ENCODE measurements at regions not wholly inside any gene's neighbourhood (a gene's known extent, or its start where the extent isn't known, plus 50 kb on each side); places are given as distances from the start of the nearest gene placed in this dataset.

DNA sequence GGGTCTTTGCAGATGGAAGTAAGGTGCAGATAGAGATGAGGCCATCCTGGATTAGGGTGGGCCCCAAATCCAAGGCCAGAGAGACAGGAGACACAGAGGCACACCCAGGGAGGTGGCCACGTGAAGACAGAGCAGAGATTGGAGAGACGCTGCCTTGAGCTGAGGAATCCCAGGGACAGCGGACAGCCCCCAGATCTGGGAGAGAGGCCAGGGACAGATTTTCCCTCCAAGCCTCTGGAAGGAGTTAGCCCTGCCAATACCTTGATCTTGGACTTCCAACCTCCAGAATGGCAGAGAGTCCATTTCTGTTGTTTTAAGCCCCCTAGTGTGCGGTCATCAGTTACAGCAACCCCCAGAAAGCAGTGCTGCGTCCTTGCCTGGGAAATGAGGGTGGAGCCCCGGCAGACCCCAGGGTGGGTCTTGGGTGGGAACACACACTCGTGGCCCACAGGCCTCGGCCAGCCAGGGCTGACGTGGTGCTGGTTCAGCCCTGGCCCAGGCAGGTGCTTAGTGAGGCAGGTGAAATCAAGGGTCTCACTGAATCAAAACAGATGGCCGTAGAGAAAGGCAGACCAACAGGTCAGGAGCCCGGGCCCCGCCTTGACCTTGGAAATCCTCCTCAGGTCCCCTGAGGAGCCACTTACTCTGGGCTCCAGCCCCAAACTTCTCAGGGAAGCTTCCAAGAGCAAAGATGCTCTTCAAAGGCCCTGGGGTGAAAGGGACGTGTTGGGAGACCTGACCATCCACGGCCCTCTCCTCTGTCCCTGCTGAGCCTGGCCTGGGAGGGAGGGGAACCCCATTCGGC lies 169.3 kb downstream of the RBFOX3 start:
- DNase-seq = no peak

DNA sequence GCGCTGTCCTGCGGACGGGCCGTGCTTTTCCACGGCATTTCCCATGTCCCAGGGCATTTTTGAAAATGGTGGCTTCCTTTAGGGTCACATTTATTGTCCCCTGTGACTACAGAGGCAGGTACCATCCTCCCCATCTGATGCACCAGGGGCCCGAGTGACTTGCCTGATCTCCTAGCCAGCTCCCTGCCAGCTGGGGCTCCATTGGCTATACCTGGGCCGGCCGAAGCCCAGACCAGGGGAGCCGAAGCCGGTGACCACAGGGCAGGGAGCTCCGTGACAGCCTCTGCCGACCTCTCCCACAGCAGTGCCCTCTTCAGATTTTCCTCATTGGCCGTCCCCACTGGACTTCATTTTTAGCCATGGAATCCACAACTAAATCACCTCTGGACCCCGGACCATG lies 170.6 kb downstream of the RBFOX3 start:
- no peak for DNase-seq

DNA sequence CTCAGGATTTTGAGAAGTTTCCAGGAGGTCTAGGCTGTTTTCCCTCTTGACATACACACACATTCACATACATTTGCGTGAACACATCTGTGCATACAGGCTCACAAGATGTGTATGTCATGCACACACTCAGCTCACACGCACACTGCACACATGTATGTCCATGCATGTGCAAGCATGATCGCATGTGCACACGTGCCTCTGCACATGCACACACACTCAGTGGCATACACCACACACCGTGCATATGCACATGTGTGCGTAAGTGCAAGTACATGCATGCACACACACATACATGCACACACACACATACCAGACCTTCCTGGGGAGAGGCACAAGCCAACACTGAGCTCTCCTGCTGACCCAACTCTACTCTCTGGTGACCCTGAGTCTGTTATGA lies 171.4 kb downstream of the RBFOX3 start:
- DNase-seq = no peak

DNA sequence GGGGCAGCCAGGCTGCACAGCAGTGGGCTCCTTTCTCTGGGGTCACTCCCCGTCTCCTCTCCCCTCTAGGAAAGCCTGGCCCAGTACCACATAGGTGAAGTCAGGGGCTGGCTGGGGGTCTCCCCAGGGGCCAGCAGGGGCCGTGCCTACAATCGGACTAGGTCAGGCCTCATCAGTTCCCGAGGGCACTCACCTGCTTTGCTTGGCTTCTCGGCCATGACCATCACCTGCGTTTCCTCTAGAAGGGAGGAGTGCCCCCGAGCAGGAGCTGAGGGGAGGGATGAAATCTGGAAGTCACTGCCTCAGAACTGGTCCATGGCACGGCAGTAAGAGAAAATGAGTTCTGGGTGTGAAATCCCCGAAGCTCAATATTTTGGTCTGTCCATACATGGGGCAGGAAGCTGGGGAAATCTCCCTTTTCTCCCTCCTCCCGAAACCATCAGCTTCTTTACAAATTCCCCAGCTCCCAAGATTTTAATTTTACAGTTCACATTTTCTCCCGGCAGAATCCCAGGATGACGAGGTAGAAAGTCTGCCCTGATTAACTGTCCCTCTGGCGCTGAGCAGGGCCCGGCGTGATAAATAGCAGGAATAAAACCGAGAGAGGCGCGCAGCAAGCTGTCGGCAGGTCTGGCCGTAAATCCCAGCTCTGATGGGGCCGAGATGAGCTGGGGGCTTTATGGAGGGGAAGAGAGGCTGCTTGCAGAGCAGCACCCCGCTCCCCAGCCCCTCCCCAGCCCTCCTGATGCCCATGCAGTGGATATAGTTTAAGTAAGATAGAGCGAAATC lies 172.1 kb downstream of the RBFOX3 start:
- DNase-seq = peak; percentile 42

- DNase-seq = no peak
These were observed 172.8 kb downstream of the RBFOX3 start for GRCh38 chr17:79438058-79438457.

- no peak for DNase-seq
These were observed 173.8 kb downstream of the RBFOX3 start for GRCh38 chr17:79437081-79437480.

DNA sequence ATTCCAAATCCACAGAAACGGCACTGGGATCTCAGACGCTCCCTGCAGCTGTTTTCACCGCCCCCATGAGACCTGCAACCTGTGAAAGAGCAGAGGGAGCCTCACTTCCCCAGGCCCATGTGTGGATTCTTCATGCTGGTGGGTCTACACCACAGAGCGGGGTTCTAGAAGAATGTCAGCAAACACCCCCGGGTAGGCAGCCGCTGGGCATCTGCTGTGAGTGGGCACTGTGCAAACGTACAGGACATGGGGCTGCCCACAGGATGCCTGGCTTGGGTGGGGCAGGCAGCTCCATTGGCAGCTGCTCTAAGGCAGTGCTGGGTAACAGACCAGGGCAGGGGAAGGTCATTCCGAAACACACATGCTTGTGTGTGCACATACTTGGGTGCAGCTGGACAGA lies 174.9 kb downstream of the RBFOX3 start:
- no peak for DNase-seq

DNA sequence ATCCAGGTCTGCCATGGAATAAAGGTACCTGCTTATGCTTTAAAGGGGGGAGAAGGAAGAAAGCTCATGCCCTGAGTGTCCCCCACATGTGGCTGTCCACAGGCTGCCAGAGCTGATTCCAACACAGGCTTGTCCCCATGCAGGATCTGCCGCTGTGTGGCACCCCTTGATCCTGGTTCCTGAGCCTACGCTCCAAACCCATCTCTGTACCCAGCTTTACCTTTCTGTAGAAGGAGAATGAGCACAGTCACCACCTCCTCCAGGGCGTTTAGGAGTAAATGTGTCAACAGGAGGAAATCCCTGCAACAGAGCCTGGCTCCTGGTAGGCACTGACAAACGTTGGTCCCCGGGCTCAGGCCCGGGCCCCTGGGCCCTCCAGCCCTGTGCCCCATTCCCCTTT lies 175.6 kb downstream of the RBFOX3 start:
- DNase-seq = no peak

GRCh38 chr17:79434215-79434614 lies 176.6 kb downstream of the RBFOX3 start:
- DNase-seq = no peak

- no peak for DNase-seq
These were observed 177.5 kb downstream of the RBFOX3 start for GRCh38 chr17:79433379-79433778.

- no peak for DNase-seq
These were observed 179.7 kb downstream of the RBFOX3 start for GRCh38 chr17:79431175-79431574.

GRCh38 chr17:79429864-79430494 lies 180.9 kb downstream of the RBFOX3 start:
- DNase-seq = no peak

- DNase-seq = no peak
These were observed 181.9 kb downstream of the RBFOX3 start for GRCh38 chr17:79428988-79429387.

- DNase-seq = no peak
These were observed 183.0 kb downstream of the RBFOX3 start for GRCh38 chr17:79427621-79428539.

DNA sequence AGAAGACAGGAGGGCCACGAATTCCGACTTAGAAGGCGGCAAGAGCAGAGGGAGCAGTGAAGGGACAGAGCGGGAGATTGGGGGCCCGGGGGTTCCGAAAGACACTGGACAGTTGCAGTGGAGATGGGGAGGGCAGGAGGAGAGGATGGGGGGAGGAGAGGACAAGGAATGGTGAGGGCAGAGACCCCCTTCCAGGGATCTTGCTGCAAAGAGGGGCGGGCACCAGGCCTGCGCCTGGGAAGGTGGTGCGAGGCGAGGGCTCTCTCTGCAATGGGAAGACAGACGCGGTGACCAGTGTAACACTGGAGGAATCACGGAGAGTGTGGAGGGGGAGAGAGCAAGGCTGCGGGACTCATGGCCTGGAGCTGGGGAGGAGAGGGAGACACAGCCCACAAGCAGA lies 185.2 kb downstream of the RBFOX3 start:
- no peak for DNase-seq

DNA sequence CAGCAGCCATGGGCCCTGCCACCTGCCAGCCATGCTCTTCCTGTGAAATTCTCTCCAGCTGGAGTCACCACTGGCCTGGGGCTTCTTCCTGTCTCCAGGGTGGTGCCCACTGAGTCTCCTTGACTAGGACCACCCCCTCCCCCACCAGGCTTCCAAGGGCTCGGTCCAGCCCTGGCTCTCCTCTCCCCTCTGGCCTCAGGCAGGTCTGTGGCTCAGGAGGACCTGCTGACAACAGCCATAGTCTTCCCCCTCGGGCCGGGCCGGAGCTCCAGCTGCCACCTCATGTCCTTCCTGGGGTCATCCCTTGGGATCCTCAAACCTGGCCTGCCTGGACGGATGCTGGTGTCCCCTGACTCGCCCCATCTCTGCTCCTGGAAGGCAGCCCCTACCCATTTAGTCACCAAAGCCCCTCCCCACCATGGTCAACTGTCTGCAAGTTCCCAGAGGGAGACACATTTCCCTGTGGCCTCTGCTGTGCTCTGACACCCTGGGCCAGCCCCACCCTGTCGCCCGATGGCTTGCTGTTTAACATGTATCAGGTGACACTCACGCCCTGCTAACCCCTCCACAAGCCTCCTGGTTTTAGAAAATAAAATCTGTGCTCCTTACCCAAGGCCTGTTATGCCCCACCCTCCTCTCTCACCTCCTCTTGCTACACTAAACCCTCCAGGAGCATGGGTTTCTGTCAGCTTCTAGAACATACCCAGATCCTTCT lies 186.2 kb downstream of the RBFOX3 start:
- DNase-seq = no peak

DNA sequence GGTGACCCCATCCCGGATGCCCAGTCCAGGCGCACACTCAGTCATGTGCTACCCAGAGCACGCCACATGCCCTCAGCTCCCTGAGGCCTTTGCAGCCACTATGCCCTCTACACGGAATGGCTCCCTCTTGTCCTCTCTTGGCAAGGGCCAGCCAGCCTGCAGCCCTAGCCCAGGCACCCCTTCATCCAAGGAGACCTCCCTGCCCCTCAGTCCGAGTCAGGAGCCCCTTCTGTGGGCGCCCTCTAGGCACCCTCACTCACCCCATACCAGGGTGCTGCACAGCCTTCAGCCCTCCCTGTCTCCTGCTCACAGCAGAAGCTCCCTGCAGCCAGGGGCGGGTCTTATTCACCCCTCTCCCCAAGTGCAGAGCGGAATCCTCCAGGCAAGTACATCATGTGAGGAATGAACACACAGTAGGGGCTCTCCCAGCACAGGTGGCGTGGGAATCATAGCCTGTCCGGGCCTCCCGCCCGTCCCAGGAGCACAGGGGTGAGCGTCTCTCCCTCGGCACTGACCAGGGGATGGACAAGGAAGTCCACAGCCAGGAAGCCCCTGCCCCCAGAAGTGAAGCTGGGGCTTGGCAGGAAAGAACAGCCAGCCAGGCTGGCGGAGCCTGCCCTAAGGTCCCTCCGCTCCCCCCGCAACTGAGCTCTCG lies 186.9 kb downstream of the RBFOX3 start:
- no peak for DNase-seq

- DNase-seq = no peak
These were observed 188.6 kb downstream of the RBFOX3 start for GRCh38 chr17:79422236-79422635.

DNA sequence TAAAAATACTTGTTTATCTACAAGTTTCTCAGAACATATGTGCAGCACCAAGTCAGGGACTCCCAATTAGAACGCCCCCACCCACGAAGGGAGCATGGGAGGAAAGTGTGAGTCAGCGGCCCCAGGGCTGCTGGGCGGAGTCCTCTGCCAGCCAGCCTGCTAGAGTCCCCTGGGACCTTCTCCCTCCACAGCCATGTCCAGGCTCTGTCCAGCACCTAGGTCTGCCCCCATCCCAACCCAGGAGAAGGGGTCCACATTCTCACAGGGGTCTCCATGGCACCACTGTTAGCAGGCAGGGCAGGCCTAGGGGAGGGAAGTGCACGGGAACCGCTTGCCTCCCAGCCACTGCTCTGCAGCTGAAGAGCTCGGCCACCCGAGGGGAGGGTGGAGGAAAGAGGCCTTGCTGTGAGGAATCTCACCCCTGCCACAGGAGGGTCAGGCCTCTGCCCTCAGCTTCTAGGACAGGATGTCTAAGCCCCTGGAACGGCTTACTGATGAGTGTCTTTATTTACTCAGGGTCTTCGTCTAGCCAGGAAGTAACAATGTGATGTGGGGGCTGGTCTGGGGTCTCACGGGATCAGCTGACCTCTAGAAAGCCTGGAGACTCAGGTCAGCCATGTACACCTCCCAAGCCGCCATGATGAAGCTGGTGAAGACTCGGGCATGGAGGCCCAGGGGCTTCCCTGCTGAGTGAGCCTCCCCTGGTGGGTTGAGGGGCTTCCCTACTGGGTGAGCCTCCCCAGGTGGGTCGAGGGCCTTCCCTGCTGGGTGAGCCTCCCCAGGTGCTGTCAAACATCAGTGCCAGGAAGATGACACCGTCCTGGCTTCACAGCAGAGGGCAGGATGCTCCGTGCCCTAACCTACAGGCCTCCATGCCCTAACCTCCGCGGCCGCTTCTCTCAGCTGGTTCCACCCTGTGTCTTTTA lies 190.3 kb downstream of the RBFOX3 start:
- no peak for DNase-seq

GRCh38 chr17:79417476-79417988 lies 193.3 kb downstream of the RBFOX3 start:
- no peak for DNase-seq
